Fibroblast of lung (primary cell): ENCODE measurements at regions not wholly inside any gene's neighbourhood (a gene's known extent, or its start where the extent isn't known, plus 50 kb on each side); places are given as distances from the start of the nearest gene placed in this dataset.

Experiments
- DNase-seq, 2 donors: peaks; one replicate each; pipeline versions ENCODE4 v3.0.0 to v3.0.0-alpha.2; 2010; ENCODE audit warnings: low read depth in 2 of 2
- H2AFZ ChIP-seq: 2 replicates; pipeline ENCODE4 v1.5.1; 2012; ENCODE audit warnings: low read length, control low read depth, inconsistent platforms
- H3K27ac ChIP-seq: 2 replicates; pipeline ENCODE4 v1.5.1; 2011; ENCODE audit warnings: low read length, control low read depth; ENCODE audit not compliant: insufficient read depth
- H3K27me3 ChIP-seq: 2 replicates; pipeline ENCODE4 v1.5.1; 2011; ENCODE audit warnings: mild to moderate bottlenecking, low read length; ENCODE audit not compliant: control insufficient read depth, insufficient read depth
- H3K36me3 ChIP-seq: 2 replicates; pipeline ENCODE4 v1.5.1; 2011; ENCODE audit warnings: low read length; ENCODE audit not compliant: control insufficient read depth, insufficient read depth
- H3K4me1 ChIP-seq: 2 replicates; pipeline ENCODE4 v1.5.1; 2011; ENCODE audit warnings: low read length; ENCODE audit not compliant: control insufficient read depth, insufficient read depth; ENCODE audit errors: extremely low read depth
- H3K4me2 ChIP-seq: 2 replicates; pipeline ENCODE4 v1.5.1; 2011; ENCODE audit warnings: low read length, control low read depth; ENCODE audit not compliant: insufficient read depth; ENCODE audit errors: extremely low read depth
- H3K4me3 ChIP-seq, 4 experiments: fragments of 200-600 bp in 1 of 4; sonication (generic) in 1 of 4; replicated peaks in 1 of 4; 2 replicates each; pipeline ENCODE4 v1.5.1; 2011 to 2016; ENCODE audit warnings: low read length in 4 of 4, low read depth in 3 of 4, mild to moderate bottlenecking in 3 of 4, control low read depth in 2 of 4, inconsistent platforms in 1 of 4, mixed read lengths in 1 of 4; ENCODE audit not compliant: insufficient read depth in 1 of 4; ENCODE audit errors: control extremely low read depth in 1 of 4
- H3K79me2 ChIP-seq: 2 replicates; pipeline ENCODE4 v1.5.1; 2012; ENCODE audit warnings: mild to moderate bottlenecking, low read length, inconsistent platforms; ENCODE audit not compliant: control insufficient read depth, insufficient read depth
- H3K9ac ChIP-seq: 2 replicates; pipeline ENCODE4 v1.5.1; 2011; ENCODE audit warnings: mild to moderate bottlenecking, low read length, control low read depth; ENCODE audit not compliant: insufficient read depth
- H3K9me3 ChIP-seq: 2 replicates; pipeline ENCODE4 v1.5.1; 2012; ENCODE audit warnings: low read depth, low read length; ENCODE audit not compliant: control insufficient read depth, insufficient read depth
- H4K20me1 ChIP-seq: 2 replicates; pipeline ENCODE4 v1.5.1; 2011; ENCODE audit warnings: low read length; ENCODE audit not compliant: control insufficient read depth, insufficient read depth; ENCODE audit errors: extremely low read depth
- EZH2 ChIP-seq: IDR thresholded peaks from 2 replicates; pipeline ENCODE4 v1.5.1; 2012; ENCODE audit warnings: low read length, control low read depth, mild to moderate bottlenecking; ENCODE audit errors: missing control alignments
- TF ChIP-seq, protein P1 (sequence below), 2 donors: IDR thresholded peaks in 1 of 2; conservative IDR thresholded peaks in 1 of 2; 1 replicate in 1 of 2; 2 replicates in 1 of 2; pipeline ENCODE4 v1.5.1; 2011 to 2012; ENCODE audit warnings: low read length in 2 of 2, control low read depth in 1 of 2, inconsistent platforms in 1 of 2, low read depth in 1 of 2, mild to moderate bottlenecking in 1 of 2

DNA sequence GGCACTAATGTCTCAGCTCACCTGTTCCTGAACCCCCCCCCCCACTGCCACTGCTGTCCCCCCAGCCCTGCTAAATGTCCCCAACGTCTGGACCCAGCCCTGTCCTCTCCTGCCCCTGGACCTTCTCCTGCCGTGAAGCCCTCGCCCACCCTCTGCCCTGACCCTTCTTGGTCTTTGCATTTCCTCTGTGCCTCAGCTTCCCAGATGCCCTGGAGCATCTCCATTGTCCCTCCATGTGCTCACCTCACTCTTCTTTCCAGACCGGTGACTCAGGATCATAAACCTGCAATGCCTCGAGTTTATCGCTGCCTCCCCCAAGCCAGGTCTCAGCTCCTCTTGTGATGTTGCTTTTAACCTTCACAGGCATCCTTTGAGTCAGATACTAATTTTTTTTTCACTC lies 416.4 kb downstream of the BRD1 start:
- no peaks in the 10 kb centered on the region for H3K27me3 ChIP-seq
- no peaks in the 10 kb centered on the region for H3K9me3 ChIP-seq
- H3K4me1 ChIP-seq = no peaks in the 10 kb centered on the region

DNA sequence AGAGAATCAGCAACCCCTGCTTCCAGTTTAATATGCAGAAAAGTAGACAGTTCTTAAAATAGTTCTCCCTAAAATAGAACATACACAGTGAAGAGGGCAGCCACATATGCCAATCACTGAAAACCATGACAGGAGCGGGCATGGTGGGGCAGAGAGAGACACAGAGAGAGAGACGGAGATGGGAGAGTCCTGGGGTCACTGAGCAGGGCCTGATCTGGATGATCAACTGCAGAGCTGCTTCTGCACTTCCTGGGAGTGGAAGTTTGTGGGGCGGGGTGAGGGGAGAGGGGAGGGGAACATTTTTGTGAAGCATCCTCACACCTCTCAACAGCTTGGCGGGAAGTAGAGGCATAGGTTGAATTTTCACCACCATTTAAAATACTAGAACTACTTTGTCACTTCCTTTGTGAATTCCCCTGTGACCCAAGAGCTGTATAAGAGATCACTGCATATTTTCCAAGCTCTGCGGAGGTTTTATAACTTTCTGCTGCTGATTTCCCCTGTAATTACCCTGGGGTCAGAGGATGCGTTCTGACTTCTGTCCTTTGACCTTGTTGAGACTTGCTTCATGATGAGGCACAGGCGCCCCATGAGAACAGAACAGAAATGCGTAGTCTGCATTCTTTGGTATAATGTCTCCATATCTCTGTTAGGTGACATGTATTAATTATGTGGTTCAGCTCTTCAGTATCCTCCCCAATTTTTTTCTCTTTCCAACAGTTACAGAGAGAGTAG lies 419.4 kb downstream of the BRD1 start:
- no peak overlapping the region for H3K27ac ChIP-seq
- H3K79me2 ChIP-seq = no peaks in the 10 kb centered on the region
- TF ChIP-seq, protein P1, sequence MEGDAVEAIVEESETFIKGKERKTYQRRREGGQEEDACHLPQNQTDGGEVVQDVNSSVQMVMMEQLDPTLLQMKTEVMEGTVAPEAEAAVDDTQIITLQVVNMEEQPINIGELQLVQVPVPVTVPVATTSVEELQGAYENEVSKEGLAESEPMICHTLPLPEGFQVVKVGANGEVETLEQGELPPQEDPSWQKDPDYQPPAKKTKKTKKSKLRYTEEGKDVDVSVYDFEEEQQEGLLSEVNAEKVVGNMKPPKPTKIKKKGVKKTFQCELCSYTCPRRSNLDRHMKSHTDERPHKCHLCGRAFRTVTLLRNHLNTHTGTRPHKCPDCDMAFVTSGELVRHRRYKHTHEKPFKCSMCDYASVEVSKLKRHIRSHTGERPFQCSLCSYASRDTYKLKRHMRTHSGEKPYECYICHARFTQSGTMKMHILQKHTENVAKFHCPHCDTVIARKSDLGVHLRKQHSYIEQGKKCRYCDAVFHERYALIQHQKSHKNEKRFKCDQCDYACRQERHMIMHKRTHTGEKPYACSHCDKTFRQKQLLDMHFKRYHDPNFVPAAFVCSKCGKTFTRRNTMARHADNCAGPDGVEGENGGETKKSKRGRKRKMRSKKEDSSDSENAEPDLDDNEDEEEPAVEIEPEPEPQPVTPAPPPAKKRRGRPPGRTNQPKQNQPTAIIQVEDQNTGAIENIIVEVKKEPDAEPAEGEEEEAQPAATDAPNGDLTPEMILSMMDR (conservative IDR thresholded peaks at IDR 0.05 in 1 of 2, IDR thresholded peaks at IDR 0.05 in 1 of 2; ENCODE audit: low read depth in 1 of 2, low read length in 2 of 2) = no peak
- TF ChIP-seq EZH2 = no peak

More for the DNA sequence above, 416.4 kb downstream of the BRD1 start:
- no peaks in the 10 kb centered on the region for H4K20me1 ChIP-seq
- H3K79me2 ChIP-seq = no peaks in the 10 kb centered on the region
- H3K36me3 ChIP-seq = no peaks in the 10 kb centered on the region
- H3K4me3 ChIP-seq = no peak overlapping the region
- no peak overlapping the region for H2AFZ ChIP-seq
- TF ChIP-seq, protein P1 (conservative IDR thresholded peaks at IDR 0.05 in 1 of 2, IDR thresholded peaks at IDR 0.05 in 1 of 2; ENCODE audit: low read depth in 1 of 2, low read length in 2 of 2) = no peak
- TF ChIP-seq EZH2 = no peak
- DNase-seq = no peak
- H3K27ac ChIP-seq = no peak overlapping the region
- H3K4me2 ChIP-seq = no peak overlapping the region
- no peak overlapping the region for H3K9ac ChIP-seq

DNA sequence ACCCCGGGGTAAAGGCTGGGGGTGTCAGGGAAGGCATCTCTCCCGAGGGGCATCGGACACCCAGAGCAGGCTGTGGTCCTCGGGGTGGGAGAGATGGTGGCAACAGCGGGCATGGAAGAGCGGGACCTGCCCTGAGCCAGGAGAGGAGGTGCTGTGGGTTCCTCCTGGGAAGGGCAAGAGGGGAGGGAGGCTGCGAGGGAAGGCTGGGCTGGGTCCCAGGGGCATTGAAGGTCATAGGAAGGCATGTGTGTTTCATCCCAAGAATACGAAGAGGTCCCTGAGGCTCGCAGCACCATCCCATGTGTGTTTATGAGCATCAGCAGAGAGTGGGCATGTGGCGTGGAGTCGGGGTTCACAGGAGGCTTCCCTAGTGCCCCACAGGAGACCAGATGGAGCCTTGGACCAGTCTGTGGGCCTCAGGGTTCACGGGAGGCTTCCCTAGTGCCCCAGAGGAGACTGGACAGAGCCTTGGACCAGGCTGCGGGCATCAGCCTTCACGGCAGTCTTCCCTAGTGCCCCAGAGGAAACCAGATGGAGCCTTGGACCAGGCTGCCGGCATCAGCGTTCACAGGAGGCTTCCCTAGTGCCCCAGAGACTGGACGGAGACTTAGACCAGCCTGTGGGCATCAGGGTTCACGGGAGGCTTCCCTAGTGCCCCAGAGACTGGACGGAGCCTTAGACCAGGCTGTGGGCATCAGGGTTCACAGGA lies 420.6 kb downstream of the BRD1 start:
- Histone ChIP-seq H2AFZ (no peak overlapping the region), H3K27me3 (no peaks in the 10 kb centered on the region), H3K79me2 (no peaks in the 10 kb centered on the region), H3K27ac (no peak overlapping the region), H4K20me1 (no peaks in the 10 kb centered on the region), H3K4me2 (no peak overlapping the region), H3K4me1 (no peaks in the 10 kb centered on the region), H3K9ac (no peak overlapping the region), H3K9me3 (no peaks in the 10 kb centered on the region), H3K36me3 (no peaks in the 10 kb centered on the region), H3K4me3 (no peak overlapping the region)
- no peak for TF ChIP-seq EZH2
- TF ChIP-seq, protein P1 (conservative IDR thresholded peaks at IDR 0.05 in 1 of 2, IDR thresholded peaks at IDR 0.05 in 1 of 2; ENCODE audit: low read depth in 1 of 2, low read length in 2 of 2) = no peak
- no peak for DNase-seq

More for the DNA sequence above, 419.4 kb downstream of the BRD1 start:
- DNase-seq = no peak
- Histone ChIP-seq H3K4me2 (no peak overlapping the region), H3K27me3 (no peaks in the 10 kb centered on the region), H3K36me3 (no peaks in the 10 kb centered on the region), H3K4me1 (no peaks in the 10 kb centered on the region), H3K9me3 (no peaks in the 10 kb centered on the region), H4K20me1 (no peaks in the 10 kb centered on the region), H2AFZ (no peak overlapping the region), H3K4me3 (no peak overlapping the region), H3K9ac (no peak overlapping the region)
